Endothelial cell (in vitro differentiated cells): ENCODE measurements at regions not wholly inside any gene's neighbourhood (a gene's known extent, or its start where the extent isn't known, plus 50 kb on each side); places are given as distances from the start of the nearest gene placed in this dataset.

Experiments used
- DNase-seq: peaks from one replicate; pipeline ENCODE4 v3.0.0; 2021; ENCODE audit warnings: low spot score
- H3K27ac Mint-ChIP-seq: one replicate; pipeline ENCODE4 v1.8.0; 2021; ENCODE audit warnings: mixed read lengths, inconsistent platforms; ENCODE audit not compliant: unreplicated experiment
- H3K27me3 Mint-ChIP-seq: one replicate; pipeline ENCODE4 v1.8.0; 2021; ENCODE audit warnings: mild to moderate bottlenecking, moderate library complexity, mixed read lengths, inconsistent platforms; ENCODE audit not compliant: unreplicated experiment
- H3K36me3 Mint-ChIP-seq: one replicate; pipeline ENCODE4 v1.8.0; 2021; ENCODE audit warnings: mild to moderate bottlenecking, low read depth, mixed read lengths, inconsistent platforms; ENCODE audit not compliant: unreplicated experiment
- H3K4me1 Mint-ChIP-seq: one replicate; pipeline ENCODE4 v1.8.0; 2021; ENCODE audit warnings: mild to moderate bottlenecking, mixed read lengths, inconsistent platforms; ENCODE audit not compliant: unreplicated experiment
- H3K4me3 Mint-ChIP-seq: one replicate; pipeline ENCODE4 v1.8.0; 2021; ENCODE audit warnings: mild to moderate bottlenecking, mixed read lengths, inconsistent platforms; ENCODE audit not compliant: unreplicated experiment
- H3K9me3 Mint-ChIP-seq: one replicate; pipeline ENCODE4 v1.8.0; 2021; ENCODE audit warnings: mixed read lengths, inconsistent platforms; ENCODE audit not compliant: unreplicated experiment
- CTCF ChIP-seq: fragments of 200-600 bp; sonication (generic); IDR thresholded peaks from one replicate; pipeline ENCODE4 v1.5.0; 2021; ENCODE audit warnings: antibody characterized with exemption; ENCODE audit not compliant: unreplicated experiment

GRCh38 chr1:81613803-81614202 lies 186.9 kb upstream of the ADGRL2 start:
- H3K4me1 Mint-ChIP-seq: peaks cover 3% of the 10 kb centered on the region
- TF ChIP-seq CTCF: no peak
- DNase-seq: no peak
- no peaks in the 10 kb centered on the region for H3K9me3 Mint-ChIP-seq
- H3K27ac Mint-ChIP-seq: no peak overlapping the region
- H3K27me3 Mint-ChIP-seq: no peaks in the 10 kb centered on the region
- H3K36me3 Mint-ChIP-seq: no peaks in the 10 kb centered on the region
- no peak overlapping the region for H3K4me3 Mint-ChIP-seq

GRCh38 chr1:81607924-81608323 lies 192.8 kb upstream of the ADGRL2 start:
- H3K27ac Mint-ChIP-seq: no peak overlapping the region
- no peaks in the 10 kb centered on the region for H3K4me1 Mint-ChIP-seq
- H3K9me3 Mint-ChIP-seq: no peaks in the 10 kb centered on the region
- no peak for TF ChIP-seq CTCF
- no peak for DNase-seq
- H3K27me3 Mint-ChIP-seq: no peaks in the 10 kb centered on the region
- no peak overlapping the region for H3K4me3 Mint-ChIP-seq
- no peaks in the 10 kb centered on the region for H3K36me3 Mint-ChIP-seq

DNA sequence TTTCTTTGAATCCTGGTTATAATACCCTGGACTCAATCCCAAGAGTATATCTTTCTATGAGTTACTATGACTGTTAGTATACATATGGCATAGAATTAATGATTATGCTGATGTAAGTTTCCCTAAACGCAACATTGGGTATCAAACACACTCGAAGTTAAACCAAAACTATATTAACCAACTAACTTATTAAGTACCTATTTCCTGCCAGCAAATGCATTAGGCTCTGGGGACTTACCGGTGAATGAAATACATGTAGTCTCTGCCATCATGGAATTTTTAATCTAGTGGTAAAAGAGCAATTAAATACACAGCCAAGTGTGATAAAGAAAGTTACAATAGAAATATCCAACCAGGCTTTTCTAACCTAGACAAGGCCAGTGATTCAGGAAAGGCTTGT lies 193.6 kb upstream of the ADGRL2 start:
- H3K27ac Mint-ChIP-seq: no peak overlapping the region
- no peaks in the 10 kb centered on the region for H3K36me3 Mint-ChIP-seq
- no peak for TF ChIP-seq CTCF
- H3K27me3 Mint-ChIP-seq: no peaks in the 10 kb centered on the region
- H3K9me3 Mint-ChIP-seq: no peaks in the 10 kb centered on the region
- no peak for DNase-seq
- no peaks in the 10 kb centered on the region for H3K4me1 Mint-ChIP-seq
- no peak overlapping the region for H3K4me3 Mint-ChIP-seq

DNA sequence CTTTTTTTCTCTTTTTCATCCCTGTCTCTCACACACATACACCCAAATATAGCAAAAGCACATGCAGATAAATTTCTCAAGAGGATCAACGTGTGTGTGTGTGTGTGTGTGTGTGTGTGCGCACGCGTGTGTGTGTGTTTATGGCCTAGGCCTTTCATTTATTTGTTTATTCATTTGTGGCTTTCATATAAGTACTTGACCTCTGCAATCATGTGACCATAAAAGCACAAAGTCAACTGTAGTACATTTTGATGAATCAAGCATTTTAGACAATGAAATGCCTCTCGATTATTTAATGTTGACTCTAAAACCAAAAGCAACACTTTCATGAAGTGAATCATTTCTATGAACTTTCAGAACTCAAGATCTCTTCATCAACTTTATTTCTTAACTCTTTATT lies 194.1 kb upstream of the ADGRL2 start:
- no peaks in the 10 kb centered on the region for H3K27me3 Mint-ChIP-seq
- H3K9me3 Mint-ChIP-seq: no peaks in the 10 kb centered on the region
- no peaks in the 10 kb centered on the region for H3K36me3 Mint-ChIP-seq
- H3K4me3 Mint-ChIP-seq: no peak overlapping the region
- DNase-seq: no peak
- no peak for TF ChIP-seq CTCF
- no peak overlapping the region for H3K27ac Mint-ChIP-seq
- no peaks in the 10 kb centered on the region for H3K4me1 Mint-ChIP-seq

DNA sequence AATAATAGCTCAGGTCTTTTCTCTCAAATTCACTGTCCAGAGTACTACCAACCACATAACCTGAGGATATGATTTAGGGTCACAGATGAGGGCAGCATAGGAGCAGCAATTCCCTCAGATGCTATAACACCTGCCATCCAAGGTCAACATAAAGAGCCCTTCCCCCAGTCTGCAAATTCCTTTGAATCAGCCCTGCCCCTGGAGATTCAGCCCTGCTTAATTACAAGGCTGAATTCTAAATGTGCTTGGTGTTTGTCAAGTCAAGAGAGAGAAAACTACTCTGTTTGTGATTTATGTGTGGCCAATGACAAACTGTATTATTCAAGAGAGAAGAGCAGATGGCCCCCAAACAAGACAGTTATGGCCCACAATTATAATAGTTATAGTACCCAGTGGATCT lies 195.7 kb upstream of the ADGRL2 start:
- no peaks in the 10 kb centered on the region for H3K36me3 Mint-ChIP-seq
- H3K27me3 Mint-ChIP-seq: no peaks in the 10 kb centered on the region
- no peak for DNase-seq
- H3K27ac Mint-ChIP-seq: no peak overlapping the region
- H3K4me3 Mint-ChIP-seq: no peak overlapping the region
- TF ChIP-seq CTCF: no peak
- no peaks in the 10 kb centered on the region for H3K9me3 Mint-ChIP-seq
- H3K4me1 Mint-ChIP-seq: no peaks in the 10 kb centered on the region
